GM18502 (cell line): ENCODE measurements at regions not wholly inside any gene's neighbourhood (a gene's known extent, or its start where the extent isn't known, plus 50 kb on each side); places are given as distances from the start of the nearest gene placed in this dataset.

ENCODE experiments used
- ATAC-seq: cut with Tn5 transposase; IDR thresholded peaks from one replicate; pipeline ENCODE4 v1.9.1; 2021; ENCODE audit warnings: mild to moderate bottlenecking; ENCODE audit not compliant: unreplicated experiment, poor library complexity

DNA sequence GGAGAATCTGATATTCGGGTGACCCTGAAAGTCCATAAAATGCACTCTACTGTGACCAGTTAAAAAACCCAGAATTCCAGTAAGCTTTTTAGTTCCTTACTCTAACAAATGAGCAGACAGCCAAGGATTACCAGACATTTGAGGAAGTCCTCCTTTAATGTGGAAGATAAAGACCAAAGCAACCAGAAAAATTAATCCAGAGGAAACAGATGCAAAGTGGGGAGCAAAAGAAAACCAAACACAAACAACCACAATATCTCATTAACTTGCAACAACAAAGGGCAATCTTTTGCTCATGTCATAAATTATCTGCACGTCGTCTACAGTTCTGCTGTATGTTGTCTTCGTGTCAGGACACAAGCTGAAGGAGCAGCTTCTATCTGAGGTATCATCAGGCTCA is 164.4 kb downstream of the PJA1 start:
- no peak for ATAC-seq

- no peak for ATAC-seq
These were observed 165.3 kb downstream of the PJA1 start for GRCh38 chrX:68999931-69000330.

DNA sequence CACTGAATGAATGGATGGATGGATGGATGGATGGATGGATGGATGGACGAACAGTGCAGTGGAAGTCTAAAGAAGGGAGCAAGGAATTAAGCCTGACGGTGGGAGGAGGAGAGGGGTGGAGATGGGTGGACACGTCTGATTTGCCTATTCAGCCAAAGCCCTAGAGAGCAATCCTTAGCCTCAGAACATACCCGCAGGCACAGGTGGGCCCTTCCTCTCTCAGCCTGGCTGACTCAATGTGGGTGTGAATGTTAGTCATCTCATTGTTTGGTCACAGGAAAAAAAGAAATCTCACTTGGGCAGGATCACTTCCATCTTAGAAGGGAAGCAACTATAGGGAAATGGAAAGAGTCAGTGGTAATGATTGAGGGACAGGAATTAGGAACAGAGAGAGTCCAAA is 165.9 kb downstream of the PJA1 start:
- no peak for ATAC-seq

GRCh38 chrX:68998716-68999115 is 166.5 kb downstream of the PJA1 start:
- no peak for ATAC-seq

- no peak for ATAC-seq
These were observed 167.3 kb downstream of the PJA1 start for GRCh38 chrX:68997911-68998310.

GRCh38 chrX:68997511-68997910 is 167.7 kb downstream of the PJA1 start:
- no peak for ATAC-seq

DNA sequence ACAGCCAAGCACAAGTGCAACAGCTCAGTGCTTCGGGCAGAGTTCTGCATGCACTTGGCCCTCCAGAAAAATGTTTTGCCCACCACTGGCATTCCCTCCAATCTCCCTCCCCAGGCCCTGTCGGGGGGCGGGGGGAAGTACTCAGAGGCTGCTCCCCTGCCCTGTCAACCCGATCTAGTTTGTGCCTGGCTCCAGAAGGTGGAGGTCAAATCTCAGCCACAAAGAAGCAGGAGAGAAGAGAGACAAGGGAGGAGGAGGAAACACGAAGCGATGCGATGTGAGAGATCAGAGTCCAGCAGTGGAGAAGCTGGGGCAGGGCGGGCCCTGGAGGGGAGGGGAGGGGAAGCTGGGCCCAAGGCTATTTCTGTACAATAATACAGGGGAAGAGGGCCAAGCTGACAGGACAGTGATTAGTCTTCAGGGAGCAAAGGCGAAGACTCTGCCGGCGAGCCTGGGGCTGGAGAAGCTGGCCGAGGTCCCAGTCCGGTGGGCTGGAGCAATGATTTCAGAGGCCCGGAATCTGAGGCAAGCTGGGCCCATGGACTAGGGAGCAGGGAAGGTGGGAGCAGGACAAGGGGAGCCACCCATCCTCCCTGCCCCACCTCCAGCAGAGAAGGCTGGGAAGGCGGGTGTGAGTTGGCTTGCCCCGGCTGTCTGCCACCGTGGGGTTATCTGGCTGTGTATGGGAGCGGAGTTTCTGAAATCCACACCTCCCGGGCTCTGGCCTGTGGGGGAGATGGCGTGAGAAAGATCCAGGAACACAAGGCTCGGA is 167.1 kb downstream of the EFNB1 start:
- ATAC-seq, result no peak

DNA sequence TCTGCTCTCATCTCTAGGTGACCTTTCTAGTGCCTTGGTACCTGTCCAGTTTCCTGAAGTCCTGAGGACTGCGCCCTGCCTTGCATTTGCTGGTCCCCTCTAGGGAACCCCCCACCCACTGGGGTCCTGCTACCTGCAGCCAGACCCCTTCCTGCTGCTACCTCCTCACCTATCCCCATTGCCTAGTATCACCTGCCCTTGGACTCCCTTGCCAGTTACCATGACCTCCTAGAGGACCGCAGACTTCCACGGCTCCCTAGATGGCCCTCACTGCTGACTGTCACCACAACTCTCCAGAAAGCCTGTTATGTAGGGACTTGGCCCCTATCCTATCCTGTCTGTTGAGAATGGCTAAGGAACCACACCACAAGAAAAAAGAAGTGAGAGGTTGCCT is 166.6 kb downstream of the EFNB1 start:
- ATAC-seq, result no peak

GRCh38 chrX:68994891-68995255 is 166.1 kb downstream of the EFNB1 start:
- ATAC-seq, result no peak

GRCh38 chrX:68994135-68994890 is 165.5 kb downstream of the EFNB1 start:
- no peak for ATAC-seq

GRCh38 chrX:68992821-68993397 is 164.1 kb downstream of the EFNB1 start:
- no peak for ATAC-seq

GRCh38 chrX:68991691-68992345 is 163.0 kb downstream of the EFNB1 start:
- no peak for ATAC-seq

DNA sequence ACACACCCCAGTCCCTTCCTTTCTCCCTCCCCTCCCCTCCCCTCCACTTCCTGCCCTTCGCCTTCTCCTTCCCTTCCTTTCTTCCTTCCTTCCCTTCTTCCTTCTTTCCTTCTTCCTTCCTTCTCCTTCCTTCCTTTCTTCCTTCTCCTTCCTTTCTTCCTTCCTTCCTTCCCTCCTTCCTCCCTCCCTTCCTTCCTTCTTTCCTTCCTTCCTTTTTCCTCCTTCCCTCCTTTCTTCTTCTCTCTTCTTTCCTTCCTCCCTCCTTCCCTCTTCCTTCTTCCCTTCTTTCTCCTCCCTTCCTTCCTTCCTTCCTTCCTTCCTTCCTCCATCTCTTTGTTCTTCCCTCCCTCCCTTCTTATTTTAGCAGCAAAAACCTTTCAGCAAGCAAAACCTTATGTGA is 162.1 kb downstream of the EFNB1 start:
- ATAC-seq, result no peak

GRCh38 chrX:68989865-68990606 is 161.2 kb downstream of the EFNB1 start:
- ATAC-seq, result no peak

- ATAC-seq, result no peak
These were observed 160.6 kb downstream of the EFNB1 start for GRCh38 chrX:68989456-68989855.

GRCh38 chrX:68988865-68989264 is 160.0 kb downstream of the EFNB1 start:
- no peak for ATAC-seq

DNA sequence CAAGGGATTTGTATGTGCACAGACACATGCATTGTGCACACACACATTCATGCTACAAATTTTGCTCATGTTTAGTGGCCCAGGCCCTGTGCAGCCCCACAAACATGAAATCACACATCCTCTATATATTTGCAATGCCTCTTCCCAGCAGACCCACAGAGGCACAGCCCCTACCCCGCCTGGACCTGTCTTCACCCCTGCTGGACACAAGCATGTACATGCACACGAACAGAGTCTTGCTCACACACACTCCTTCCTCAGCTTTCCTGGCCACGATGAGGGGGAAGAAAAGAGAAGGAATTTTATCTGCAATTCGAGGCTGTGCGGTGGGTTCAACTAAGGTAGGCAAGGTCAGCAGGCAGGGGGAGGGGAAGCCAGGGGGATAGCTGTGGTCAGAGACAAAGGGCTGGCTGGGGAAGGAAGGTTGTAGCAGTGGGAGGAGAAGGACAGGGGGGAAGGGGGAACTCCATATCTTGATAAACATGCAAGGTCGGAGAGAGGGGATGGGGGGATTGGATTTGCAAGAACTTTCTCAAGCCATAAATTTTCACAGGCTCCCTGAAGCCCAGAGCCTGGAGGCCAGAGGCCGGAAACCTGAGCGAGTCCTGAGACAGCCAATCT is 156.4 kb downstream of the EFNB1 start:
- no peak for ATAC-seq

- no peak for ATAC-seq
These were observed 154.4 kb downstream of the EFNB1 start for GRCh38 chrX:68983004-68983857.

DNA sequence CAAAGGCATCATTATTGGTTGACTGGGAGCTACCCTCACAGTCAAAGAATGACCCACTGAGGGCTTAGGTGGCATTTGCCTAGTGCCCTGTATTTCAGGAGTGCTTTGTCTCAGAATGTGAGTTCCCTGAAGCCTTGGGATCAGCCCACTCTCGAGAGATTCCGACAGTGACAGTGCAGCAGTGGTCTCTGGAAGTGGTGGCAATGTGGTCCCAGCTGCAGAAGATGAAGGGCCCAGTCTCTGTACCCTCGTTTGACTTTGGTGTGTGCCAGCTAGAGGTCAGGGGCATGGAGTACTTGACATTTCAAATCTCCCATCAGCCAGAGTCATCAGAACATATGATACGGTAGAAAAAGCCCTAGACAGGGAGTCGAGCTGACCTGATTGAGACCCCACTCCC is 153.7 kb downstream of the EFNB1 start:
- ATAC-seq, result no peak
